D721Med (cell line): ENCODE measurements at regions not wholly inside any gene's neighbourhood (a gene's known extent, or its start where the extent isn't known, plus 50 kb on each side); places are given as distances from the start of the nearest gene placed in this dataset.
"Not testable (repeated sequence)": the region's sequence is repeated elsewhere in the genome, so short reads cannot be mapped to it uniquely, and the experiment has no call there.

ENCODE experiments used
- DNase-seq: peaks from one replicate; pipeline ENCODE4 v3.0.0; 2011; ENCODE audit warnings: low spot score; ENCODE audit not compliant: insufficient read length
- FAIRE-seq: peaks from 2 replicates; lab custom pipeline; 2011; peaks lifted over from hg19 to GRCh38; lab: Jason Lieb, UNC
- TF ChIP-seq, protein P1 (sequence below): IDR thresholded peaks from 2 replicates; pipeline ENCODE4 v1.5.1; 2012; ENCODE audit warnings: mild to moderate bottlenecking, control low read depth; ENCODE audit not compliant: insufficient read depth; ENCODE audit errors: missing control alignments

DNA sequence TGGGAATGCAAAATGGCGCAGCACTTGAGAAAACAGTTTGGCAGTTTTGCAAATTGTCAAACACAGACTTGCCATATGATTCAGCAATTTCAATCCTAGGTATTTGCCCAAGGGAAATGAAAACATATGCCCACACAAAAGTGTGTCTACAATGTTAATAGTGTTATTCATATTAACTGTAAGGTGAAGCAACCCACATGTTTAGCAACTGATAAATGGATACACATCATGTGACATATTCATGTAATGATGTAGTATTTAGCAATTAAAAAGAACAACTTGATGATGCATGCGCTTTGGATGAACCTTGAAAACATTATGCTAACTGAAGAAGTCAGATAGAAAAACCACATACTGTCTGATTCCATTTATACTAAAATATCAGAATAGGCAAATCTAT, 539.0 kb upstream of the PPP2R3A start:
- DNase-seq (no peak), FAIRE-seq (peak; percentile 6)
- TF ChIP-seq, protein P1, sequence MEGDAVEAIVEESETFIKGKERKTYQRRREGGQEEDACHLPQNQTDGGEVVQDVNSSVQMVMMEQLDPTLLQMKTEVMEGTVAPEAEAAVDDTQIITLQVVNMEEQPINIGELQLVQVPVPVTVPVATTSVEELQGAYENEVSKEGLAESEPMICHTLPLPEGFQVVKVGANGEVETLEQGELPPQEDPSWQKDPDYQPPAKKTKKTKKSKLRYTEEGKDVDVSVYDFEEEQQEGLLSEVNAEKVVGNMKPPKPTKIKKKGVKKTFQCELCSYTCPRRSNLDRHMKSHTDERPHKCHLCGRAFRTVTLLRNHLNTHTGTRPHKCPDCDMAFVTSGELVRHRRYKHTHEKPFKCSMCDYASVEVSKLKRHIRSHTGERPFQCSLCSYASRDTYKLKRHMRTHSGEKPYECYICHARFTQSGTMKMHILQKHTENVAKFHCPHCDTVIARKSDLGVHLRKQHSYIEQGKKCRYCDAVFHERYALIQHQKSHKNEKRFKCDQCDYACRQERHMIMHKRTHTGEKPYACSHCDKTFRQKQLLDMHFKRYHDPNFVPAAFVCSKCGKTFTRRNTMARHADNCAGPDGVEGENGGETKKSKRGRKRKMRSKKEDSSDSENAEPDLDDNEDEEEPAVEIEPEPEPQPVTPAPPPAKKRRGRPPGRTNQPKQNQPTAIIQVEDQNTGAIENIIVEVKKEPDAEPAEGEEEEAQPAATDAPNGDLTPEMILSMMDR = no peak

DNA sequence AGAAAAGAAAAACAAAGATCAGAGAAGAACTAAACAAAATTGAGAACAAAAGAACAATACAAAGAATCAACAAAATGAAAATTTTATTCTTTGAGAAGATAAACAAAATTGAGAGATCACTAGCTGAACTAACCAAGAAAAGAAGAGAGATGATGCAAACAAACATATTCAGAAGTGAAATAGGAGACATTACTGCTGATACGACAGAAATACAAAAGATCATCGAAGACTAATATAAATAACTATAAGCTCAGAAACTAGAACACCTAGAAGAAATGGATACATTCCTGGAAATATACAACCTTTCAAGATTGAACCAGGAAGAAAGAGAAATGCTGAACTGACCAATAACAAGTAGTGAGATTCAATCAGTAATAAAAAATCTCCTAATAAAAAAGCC, 533.1 kb upstream of the PPP2R3A start:
- TF ChIP-seq, protein P1 = no peak
- no peak for FAIRE-seq
- no peak for DNase-seq

DNA sequence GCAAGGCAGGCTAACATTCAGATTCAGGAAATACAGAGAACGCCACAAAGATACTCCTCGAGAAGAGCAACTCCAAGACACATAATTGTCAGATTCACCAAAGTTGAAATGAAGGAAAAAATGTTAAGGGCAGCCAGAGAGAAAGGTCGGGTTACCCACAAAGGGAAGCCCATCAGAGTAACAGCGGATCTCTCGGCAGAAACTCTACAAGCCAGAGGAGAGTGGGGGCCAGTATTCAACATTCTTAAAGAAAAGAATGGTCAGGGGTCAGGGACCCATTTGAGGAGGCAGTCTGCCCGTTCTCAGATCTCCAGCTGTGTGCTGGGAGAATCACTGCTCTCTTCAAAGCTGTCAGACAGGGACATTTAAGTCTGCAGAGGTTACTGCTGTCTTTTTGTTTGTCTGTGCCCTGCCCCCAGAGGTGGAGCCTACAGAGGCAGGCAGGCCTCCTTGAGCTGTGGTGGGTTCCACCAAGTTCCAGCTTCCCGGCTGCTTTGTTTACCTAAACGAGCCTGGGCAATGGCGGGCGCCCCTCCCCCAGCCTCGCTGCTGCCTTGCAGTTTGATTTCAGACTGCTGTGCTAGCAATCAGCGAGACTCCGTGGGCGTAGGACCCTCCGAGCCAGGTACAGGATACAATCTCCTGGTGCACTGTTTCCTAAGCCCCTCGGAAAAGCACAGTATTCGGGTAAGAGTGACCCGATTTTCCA, 526.5 kb upstream of the PPP2R3A start:
- not testable (repeated sequence) for FAIRE-seq, DNase-seq

DNA sequence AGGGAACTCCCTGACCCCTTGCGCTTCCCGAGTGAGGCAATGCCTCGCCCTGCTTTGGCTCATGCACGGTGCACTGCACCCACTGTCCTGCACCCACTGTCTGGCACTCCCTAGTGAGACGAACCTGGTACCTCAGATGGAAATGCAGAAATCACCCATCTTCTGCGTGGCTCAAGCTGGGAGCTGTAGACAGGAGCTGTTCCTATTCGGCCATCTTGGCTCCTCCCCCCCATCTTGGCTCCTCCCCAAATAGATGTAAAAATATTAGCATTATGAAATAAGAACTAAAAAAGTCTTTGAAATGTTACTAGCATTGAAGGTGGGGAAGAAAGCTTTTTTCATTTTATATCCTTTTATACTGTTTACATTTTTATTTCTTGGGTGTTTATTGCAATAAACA, 525.9 kb upstream of the PPP2R3A start:
- not testable (repeated sequence) for DNase-seq, FAIRE-seq

DNA sequence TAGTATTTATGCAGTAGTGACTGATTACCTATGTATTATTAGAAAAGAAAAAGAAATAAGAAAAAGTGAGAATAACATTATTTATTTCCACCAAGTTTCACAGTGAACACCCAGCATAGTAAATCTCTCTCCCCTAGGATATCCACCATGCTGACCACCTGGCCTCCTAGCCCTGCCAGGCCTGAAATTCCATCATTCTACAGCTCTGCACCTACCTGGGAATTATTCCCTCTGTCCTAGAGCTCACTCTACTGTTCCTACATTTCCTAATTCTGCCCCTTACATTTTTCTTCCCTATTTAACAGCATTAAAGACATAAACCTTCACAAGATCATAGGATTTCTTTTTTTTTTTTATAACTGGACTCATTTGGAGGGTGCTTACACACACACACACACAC, 525.3 kb upstream of the PPP2R3A start:
- FAIRE-seq (no peak), DNase-seq (no peak)
- TF ChIP-seq, protein P1 = no peak

DNA sequence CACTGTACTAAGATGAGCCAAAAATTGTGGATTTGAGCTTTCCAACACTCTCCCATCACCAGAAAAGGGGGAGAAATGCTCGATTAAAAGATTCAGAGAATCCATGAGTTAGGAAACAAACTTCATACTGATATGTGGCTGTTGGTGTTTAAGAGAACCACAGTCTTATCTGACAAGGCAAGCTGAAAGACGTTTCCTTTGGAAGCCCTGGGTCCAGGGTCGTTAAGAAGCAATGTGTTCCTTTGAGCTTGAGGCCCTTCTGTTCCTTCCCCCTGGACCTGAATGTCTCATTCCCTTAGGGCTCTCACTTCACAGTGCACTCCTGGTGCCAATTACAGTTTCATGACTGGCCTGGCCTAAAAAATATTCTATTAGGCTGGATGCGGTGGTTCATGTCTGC, 524.8 kb upstream of the PPP2R3A start:
- DNase-seq = no peak
- FAIRE-seq = no peak
- TF ChIP-seq, protein P1 = no peak

DNA sequence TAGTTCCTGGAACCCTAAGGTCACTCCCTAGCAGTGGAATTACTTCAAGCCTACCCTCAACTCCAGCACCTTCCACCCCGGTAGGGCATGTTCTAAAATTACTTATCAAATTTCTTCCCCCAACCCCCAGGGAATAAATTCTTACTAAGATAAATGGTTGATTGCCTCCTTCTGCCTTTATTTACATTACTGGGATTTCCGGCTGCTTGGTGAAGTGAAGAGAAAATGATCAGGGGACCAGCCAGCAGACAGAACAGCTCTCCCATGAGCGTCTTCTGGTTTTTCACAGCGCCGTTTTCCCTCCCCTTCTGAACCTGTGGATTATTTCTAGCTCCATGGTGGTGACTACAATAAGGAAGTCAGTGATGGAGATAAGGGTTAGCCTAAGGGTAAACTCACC, 521.5 kb upstream of the PPP2R3A start:
- FAIRE-seq (no peak), DNase-seq (no peak)
- TF ChIP-seq, protein P1 = no peak

DNA sequence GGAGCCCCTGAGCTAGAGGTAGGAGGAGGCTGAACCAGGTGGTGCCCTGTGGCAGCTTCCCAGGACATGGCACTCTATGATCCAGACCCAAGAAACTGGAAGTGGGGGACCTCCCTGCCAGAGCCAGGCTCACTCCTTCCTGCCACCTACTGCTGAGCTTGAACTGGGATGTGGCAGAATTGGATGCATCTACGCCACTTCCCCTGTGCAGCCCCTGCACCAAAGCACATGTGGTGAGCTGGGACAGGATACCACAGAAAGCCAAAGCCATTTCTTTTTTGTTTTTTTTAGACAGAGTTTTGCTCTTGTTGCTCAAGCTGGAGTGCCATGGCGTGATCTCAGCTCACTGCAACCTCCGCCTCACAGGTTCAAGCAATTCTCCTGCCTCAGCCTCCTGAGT, 518.0 kb upstream of the PPP2R3A start:
- DNase-seq (no peak), FAIRE-seq (no peak)
- TF ChIP-seq, protein P1 = no peak
